HG03097 (cell line): ENCODE measurements at regions not wholly inside any gene's neighbourhood (a gene's known extent, or its start where the extent isn't known, plus 50 kb on each side); places are given as distances from the start of the nearest gene placed in this dataset.

ENCODE experiments used
- ATAC-seq: cut with Tn5 transposase; IDR thresholded peaks from one replicate; pipeline ENCODE4 v1.9.1; 2021; ENCODE audit not compliant: unreplicated experiment, low FRiP score

DNA sequence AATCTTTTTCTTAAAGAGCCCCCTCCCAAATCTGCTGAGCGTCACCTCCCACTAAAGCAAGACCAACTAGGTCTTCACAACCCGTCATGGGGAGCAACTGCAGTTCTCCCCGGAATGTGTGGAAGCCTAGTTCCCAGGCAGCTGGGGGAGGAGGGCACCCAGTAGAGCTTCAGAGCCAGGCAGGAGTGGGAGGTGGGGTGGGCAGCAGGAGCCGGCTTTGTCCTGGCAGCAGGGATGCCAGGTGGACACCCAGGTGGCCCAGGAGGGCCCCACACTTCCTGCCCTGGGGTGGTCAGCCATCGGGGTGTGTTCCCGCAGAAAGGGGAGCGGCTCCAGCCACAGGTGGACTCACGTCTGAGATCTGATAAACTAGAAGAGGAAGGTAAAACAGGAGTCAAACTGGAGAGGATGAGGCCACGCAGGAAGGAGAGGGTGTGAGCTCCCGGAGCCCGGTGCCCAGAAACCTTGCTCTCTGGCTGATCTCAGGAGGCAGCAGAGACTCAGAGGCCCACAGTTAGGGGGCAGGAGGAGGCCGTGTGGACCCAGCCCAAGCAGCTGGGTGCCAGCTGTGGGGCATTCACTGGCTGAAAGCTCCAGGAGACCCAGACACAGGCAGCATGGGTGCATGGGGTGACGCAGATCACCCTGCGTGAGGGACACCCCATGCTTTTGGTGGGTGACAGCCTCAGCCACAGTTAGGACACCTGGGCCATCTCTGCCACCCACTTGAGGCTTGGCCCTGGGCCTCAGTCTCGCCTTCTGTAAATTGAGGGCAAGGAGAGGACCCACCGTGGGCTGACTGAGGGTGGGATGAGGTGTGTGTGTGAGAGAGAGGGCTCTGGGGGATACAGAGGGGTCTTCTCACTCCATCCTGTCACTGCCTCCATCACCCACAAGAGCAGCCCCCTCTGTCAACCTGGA lies 260.8 kb upstream of the TNRC6C start:
- ATAC-seq: no peak

- no peak for ATAC-seq
Measured at GRCh38 chr17:77698903-77699623, 259.4 kb upstream of the TNRC6C start.

- no peak for ATAC-seq
Measured at GRCh38 chr17:77700165-77700881, 258.2 kb upstream of the TNRC6C start.

DNA sequence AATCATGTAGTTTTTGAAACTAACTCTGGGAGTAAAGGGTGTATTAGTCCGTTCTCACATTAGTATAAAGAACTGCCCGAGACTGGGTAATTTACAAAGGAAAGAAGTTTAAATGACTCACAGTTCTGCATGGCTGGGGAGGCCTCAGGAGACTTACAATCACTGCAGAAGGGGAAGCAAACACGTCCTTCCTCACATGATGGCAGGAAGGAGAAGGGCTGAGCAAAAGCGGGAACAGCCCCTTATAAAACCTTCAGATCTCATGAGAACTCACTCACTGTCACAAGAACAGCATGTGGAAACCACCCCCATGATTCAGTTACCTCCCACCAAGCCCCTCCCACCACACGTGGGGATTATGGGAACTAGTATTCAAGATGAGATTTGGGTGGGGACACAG lies 256.5 kb upstream of the TNRC6C start:
- ATAC-seq: no peak

GRCh38 chr17:77704048-77704815 lies 254.3 kb upstream of the TNRC6C start:
- ATAC-seq: no peak

GRCh38 chr17:77706938-77707337 lies 251.6 kb upstream of the TNRC6C start:
- no peak for ATAC-seq

DNA sequence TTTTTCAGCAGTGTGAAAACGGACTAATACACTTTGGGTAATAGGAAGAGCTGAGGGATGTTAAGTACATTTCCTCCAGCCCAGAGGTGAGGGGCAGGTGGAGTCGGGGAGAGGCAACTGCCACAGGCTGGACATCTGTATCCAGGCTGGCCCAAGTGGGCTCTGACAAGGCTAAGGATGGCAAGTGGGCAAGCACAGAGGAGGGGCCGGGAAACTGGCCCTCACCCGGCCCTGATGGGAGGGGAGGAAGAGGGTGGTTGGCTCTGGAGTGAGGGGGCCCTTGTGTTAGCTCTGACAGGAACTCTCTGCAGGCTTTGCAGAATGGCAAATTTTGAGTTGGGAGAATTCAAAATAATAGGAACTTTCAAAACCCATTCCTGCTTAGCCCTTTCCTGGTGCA lies 251.0 kb upstream of the TNRC6C start:
- no peak for ATAC-seq

DNA sequence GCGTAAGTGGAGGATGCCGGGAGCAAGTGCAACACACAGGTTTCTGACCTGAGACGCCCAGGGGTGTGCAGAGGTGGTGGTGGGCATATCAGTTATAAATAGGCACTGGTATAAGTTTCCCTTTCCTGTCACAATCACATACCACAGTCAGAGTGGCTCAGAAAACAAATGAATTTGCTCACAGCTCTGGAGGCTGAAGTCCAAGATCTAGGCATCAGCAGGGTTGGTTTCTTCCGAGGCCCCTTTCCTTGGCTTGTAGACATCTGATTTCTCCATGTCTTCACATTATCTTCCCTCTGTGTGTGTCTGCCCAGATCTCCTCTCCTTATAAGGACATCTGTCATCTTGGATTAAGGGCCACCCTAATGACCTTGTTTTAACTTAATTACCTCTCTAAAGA lies 250.5 kb upstream of the TNRC6C start:
- no peak for ATAC-seq

DNA sequence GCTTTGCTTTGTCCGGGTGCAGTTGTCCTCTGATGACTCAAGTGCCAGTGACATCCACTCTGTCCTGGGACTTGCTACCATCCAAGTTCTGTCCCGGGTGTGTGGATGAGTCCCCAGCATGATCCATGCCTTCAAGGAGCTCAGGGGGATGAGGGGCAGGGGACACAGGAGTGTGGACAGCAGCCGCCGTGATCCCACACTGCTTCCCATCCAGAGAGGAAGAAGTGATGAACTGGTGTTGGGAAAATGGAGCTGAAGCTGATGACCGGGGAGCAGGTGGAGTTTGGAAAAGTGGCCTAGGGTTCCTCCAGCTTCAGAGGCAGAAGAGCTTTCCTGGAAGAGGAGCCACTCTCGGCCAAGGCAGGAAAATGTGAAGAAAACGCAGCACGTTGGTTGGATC lies 249.6 kb upstream of the TNRC6C start:
- ATAC-seq: no peak

DNA sequence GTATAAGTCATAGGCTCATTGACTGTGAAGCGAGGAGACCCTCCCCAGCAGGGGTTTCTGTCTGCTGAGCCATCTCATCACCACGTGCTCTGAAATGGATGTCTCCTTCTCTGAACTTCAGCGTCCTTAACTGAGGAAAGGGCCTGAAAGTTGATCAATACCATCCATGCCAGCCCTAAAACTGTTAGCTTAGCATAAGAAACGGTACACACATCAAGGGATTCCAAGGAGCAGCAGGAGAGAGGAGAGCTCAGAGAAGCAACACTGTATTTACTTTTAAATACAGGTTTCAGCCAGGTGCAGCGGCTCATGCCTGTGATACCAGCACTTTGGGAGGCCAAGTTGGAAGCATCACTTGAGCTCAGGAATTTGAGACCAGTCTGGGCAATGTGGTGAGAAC lies 248.9 kb upstream of the TNRC6C start:
- ATAC-seq: no peak

- no peak for ATAC-seq
Measured at GRCh38 chr17:77712578-77712977, 245.9 kb upstream of the TNRC6C start.

- no peak for ATAC-seq
Measured at GRCh38 chr17:77716289-77716926, 242.1 kb upstream of the TNRC6C start.

DNA sequence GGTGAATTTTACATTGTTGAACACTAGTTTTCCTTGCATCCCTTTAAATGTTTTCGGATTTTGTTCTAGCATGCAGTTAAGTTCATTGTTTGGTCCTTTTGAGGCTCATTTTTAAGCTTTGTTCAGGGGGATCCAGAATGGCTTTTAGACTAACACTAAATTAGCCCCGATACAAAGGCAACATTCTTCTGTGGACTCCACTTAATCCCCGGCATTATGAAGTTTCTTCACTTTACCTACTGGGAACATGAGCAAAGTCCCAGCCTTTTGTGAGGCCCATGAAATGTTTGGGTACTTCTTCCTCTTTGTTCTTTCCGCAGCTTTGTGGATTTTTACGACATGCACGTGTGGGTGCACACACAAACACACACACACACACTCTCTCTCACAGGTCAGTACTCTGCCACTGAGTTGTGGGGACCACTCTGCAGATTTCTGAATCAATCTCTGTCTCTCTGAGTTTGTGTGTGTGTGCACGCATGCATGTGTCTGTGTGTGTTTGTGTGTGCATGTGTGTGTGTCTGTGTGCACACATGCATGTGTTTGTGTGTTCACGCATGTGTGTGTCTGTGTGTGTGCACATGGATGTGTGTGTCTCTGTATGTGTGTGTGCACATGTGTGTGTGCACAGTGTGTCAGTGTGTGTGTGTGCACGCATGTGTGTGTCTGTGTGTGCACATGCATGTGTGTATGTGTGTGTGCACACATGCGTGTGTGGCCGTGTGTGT lies 240.4 kb upstream of the TNRC6C start:
- no peak for ATAC-seq

DNA sequence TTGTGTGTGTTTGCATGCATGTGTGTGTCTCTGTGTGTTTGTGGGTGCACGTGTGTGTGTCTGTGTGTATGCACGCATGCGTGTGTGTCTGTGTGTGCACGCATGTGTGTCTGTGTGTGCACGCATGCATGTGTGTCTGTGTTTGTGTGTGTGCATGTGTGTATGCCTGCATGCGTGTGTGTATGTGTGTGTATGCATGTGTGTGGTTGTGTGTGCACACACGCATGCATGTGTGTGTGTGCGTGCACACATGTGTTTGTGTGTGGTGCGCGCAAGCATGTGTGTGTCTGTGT lies 239.9 kb upstream of the TNRC6C start:
- ATAC-seq: no peak

- no peak for ATAC-seq
Measured at GRCh38 chr17:77719806-77720205, 238.7 kb upstream of the TNRC6C start.

DNA sequence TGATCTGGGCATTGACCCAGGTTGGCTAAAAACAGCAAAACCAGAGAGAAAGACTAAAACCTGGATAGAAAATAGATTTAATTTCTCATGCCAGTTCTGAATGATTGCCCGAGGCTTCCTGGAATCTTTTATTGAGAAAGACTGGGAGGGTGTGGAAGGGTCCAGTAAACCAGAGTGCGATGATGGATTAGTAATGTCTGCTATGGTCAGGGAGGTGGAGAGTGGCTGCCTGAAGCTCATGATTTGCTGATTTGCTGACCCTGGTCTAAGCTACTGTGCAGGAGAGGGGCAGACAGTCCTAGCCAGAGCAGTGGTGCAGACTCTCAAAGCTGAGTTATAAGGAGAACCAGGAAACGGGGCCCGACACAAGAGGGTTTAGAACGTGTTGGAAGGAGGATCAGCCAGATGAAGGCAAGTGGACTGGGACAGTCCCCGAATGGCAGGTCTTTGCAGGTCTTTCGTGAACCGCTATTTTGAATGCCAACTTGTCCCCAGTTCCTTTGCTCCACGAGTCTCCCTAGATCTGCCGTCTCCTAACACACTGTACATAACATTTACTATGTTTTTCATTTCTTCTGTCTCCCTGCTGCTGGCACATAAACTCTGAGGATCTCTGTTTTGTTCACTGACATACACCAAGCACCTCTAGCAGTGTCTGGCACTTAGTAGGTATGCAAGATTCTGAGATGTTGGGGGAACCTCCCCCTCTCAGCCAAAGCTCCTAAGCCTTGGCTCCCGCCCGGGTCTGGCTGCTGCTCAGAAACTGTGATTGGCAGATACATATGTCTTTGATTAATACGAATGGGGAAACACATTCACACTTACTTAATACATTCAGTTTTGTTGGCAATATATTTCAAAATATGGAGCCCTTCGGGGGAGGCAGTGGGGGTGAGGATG lies 237.3 kb upstream of the TNRC6C start:
- ATAC-seq: no peak

- ATAC-seq: no peak
Measured at GRCh38 chr17:77721846-77722160, 236.7 kb upstream of the TNRC6C start.

DNA sequence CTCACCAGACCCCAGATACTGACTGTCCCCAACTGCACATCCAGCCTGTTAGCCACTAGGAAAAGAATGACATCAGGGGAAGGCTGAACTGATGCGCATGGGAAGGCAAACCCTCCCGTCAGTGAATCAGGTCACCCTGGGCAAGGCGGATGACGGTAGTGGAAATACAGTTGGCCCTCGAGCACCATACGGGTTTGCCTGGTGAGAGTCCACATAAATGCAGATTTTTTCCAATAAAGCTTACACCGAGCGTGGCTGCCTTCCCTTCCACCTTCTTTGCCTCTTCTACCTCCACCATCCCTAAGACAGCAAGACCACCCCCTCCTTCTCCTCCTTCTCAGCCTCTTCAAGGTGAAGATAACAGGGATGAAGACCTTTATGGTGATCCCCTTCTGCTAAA lies 236.1 kb upstream of the TNRC6C start:
- ATAC-seq: no peak
